ENCODE measurements at regions not wholly inside any gene's neighbourhood (a gene's known extent, or its start where the extent isn't known, plus 50 kb on each side); places are given as distances from the start of the nearest gene placed in this dataset.
A peak's percentile ranks its signal among the peaks of the same experiment; 100 is the strongest.

DNA sequence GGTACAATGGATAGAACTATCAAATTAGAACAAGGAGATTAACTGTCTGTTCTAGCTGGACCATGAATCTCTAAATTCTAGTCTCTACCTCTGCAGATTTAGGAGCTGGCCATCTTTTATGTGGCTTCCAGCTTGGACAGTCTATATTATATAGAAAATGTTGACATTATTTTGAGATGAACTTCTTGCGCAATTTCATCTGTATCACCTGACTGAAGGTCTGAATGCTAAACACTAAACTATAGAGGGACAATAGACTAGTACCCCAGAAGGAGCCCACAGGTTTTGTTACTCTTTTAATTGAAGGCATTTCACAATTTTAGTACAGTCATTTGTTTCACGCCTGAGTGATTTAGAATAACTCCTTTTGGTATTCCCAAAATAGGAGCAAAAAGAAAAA lies 222.4 kb upstream of the ANKRD30A start:
- peaks cover 4% of the 10 kb centered on the region; the same call in 1 of the 2 replicates for H3K9me3 ChIP-seq (ENCODE audit: control insufficient read depth, insufficient read depth, low read length)
- dilution Hi-C loops (cut with HindIII; ENCODE audit: low sequenced_read_pairs, unreplicated experiment) (no loop called here), intact Hi-C loops (cut with micrococcal nuclease) (loop anchor here (5.0 to 10.0 kb wide), 2 partner anchors 849 to 1462 kb away; no protein-coding TSS in a partner anchor), in situ Hi-C loops (cut with MboI; ENCODE audit: low sequenced_read_pairs) (no loop called here)
- ChIA-PET CTCF (interaction anchor here (0.6 kb wide), 1 partner anchor 91 kb away, joined by 4 read pairs; no protein-coding TSS in a partner anchor), POLR2A (ENCODE audit: unreplicated experiment) (no interaction called here)
- no peak overlapping the region for H2BK5ac ChIP-seq (ENCODE audit: low read depth, low read length, poor library complexity, severe bottlenecking)
- no peaks in the 10 kb centered on the region for H3K4me1 ChIP-seq (ENCODE audit: control insufficient read depth, insufficient read depth, low read length)
- H3K9ac ChIP-seq (ENCODE audit: low read depth, low read length): no peak overlapping the region
- H2BK120ac ChIP-seq (ENCODE audit: low read depth, low read length): no peak overlapping the region
- no peak for DNase-seq
- no peak for ATAC-seq (ENCODE audit: low read depth)
- H3K79me1 ChIP-seq (ENCODE audit: low read depth in 1 of 2, low read length in 2 of 2): no peaks in the 10 kb centered on the region
- no peak overlapping the region for H2AFZ ChIP-seq (replicated peaks; ENCODE audit: low read length, poor library complexity)
- no peak overlapping the region for H2BK20ac ChIP-seq (ENCODE audit: low read depth, low read length)
- H3K18ac ChIP-seq (ENCODE audit: low read depth, low read length): no peak overlapping the region
- H2AK5ac ChIP-seq (ENCODE audit: low read depth, low read length): no peak overlapping the region
- no CpG with 5 or more reads among the region's 2 CpGs for WGBS, 2 experiments (ENCODE audit: extremely low coverage in 2 of 2, insufficient read length in 1 of 2)
- no peak overlapping the region for H3K4me2 ChIP-seq (ENCODE audit: low read depth, low read length)
- TF ChIP-seq CEBPB (IDR thresholded peaks at IDR 0.05; ENCODE audit: low read depth, low read length) (peak; percentile 81), RFX5 (IDR thresholded peaks at IDR 0.05; ENCODE audit: low read depth, low read length) (no peak), CHD1 (IDR thresholded peaks at IDR 0.05; ENCODE audit: low read depth, low read length) (no peak)
- H4K8ac ChIP-seq (ENCODE audit: low read depth in 2 of 2, low read length in 2 of 2): no peak overlapping the region
- no peak overlapping the region for H3K56ac ChIP-seq (ENCODE audit: extremely low read depth, insufficient read depth, low read length)
- no peaks in the 10 kb centered on the region for H3K9me1 ChIP-seq (ENCODE audit: insufficient read depth, low read length)
- H4K20me1 ChIP-seq (ENCODE audit: insufficient read depth, low read length): no peaks in the 10 kb centered on the region
- H3K36me3 ChIP-seq (ENCODE audit: control insufficient read depth, insufficient read depth, low read length): no peaks in the 10 kb centered on the region
- H3K4me3 ChIP-seq (ENCODE audit: insufficient read depth, low read depth, low read length): no peak overlapping the region
- H3K27ac ChIP-seq (ENCODE audit: insufficient read depth, low read length): no peak overlapping the region
- H2BK15ac ChIP-seq (ENCODE audit: low read depth, low read length): no peak overlapping the region
- H2AK9ac ChIP-seq (replicated peaks; ENCODE audit: low read depth, low read length, poor library complexity): no peak overlapping the region
- H3K27me3 ChIP-seq (ENCODE audit: control insufficient read depth, insufficient read depth, low read length): no peaks in the 10 kb centered on the region
- H4K91ac ChIP-seq (ENCODE audit: insufficient read depth, low read depth, low read length): no peak overlapping the region
- H3K4ac ChIP-seq (ENCODE audit: low read depth, low read length): no peak overlapping the region
- no peak overlapping the region for H3K14ac ChIP-seq (replicated peaks; ENCODE audit: low read depth, low read length)
- no peak overlapping the region for H3K23ac ChIP-seq (ENCODE audit: low read depth, low read length)
- no peak overlapping the region for H4K5ac ChIP-seq (ENCODE audit: low read depth, low read length)
- BruUV-seq (replicated peaks): no TSS peak

Data from IMR-90 (cell line).